ENCODE measurements at regions not wholly inside any gene's neighbourhood (a gene's known extent, or its start where the extent isn't known, plus 50 kb on each side); places are given as distances from the start of the nearest gene placed in this dataset.
"Not testable (repeated sequence)": the region's sequence is repeated elsewhere in the genome, so short reads cannot be mapped to it uniquely, and the experiment has no call there.

GRCh38 chr10:89992575-89992974 lies 291.2 kb downstream of the KIF20B start:
- Histone ChIP-seq H3K4me3 (ENCODE audit: low read length in 2 of 2) (no peak overlapping the region), H3K9me3 (ENCODE audit: control insufficient read depth in 2 of 2, low read length in 2 of 2) (no peaks in the 10 kb centered on the region), H3K36me3 (ENCODE audit: control insufficient read depth in 2 of 2, insufficient read depth in 2 of 2, low read length in 2 of 2) (no peaks in the 10 kb centered on the region), H3K4me1 (ENCODE audit: control insufficient read depth in 2 of 2, insufficient read depth in 2 of 2, low read length in 2 of 2) (no peaks in the 10 kb centered on the region), H3K9ac (ENCODE audit: low read depth in 1 of 2, low read length in 2 of 2) (no peak overlapping the region), H3K27ac (ENCODE audit: low read depth in 2 of 2, low read length in 2 of 2) (no peak overlapping the region), H3K27me3 (ENCODE audit: control insufficient read depth in 2 of 2, insufficient read depth in 2 of 2, low read length in 2 of 2) (no peaks in the 10 kb centered on the region)

GRCh38 chr10:90007226-90007625 lies 305.8 kb downstream of the KIF20B start:
- Histone ChIP-seq H3K4me1 (ENCODE audit: control insufficient read depth in 2 of 2, insufficient read depth in 2 of 2, low read length in 2 of 2) (no peaks in the 10 kb centered on the region), H3K27ac (ENCODE audit: low read depth in 2 of 2, low read length in 2 of 2) (no peak overlapping the region), H3K4me3 (ENCODE audit: low read length in 2 of 2) (no peak overlapping the region), H3K9ac (ENCODE audit: low read depth in 1 of 2, low read length in 2 of 2) (no peak overlapping the region), H3K27me3 (ENCODE audit: control insufficient read depth in 2 of 2, insufficient read depth in 2 of 2, low read length in 2 of 2) (no peaks in the 10 kb centered on the region), H3K36me3 (ENCODE audit: control insufficient read depth in 2 of 2, insufficient read depth in 2 of 2, low read length in 2 of 2) (no peaks in the 10 kb centered on the region), H3K9me3 (ENCODE audit: control insufficient read depth in 2 of 2, low read length in 2 of 2) (no peaks in the 10 kb centered on the region)

GRCh38 chr10:90011281-90011680 lies 309.9 kb downstream of the KIF20B start:
- H3K4me3 ChIP-seq (ENCODE audit: low read length in 2 of 2); H3K4me1 ChIP-seq (ENCODE audit: control insufficient read depth in 2 of 2, insufficient read depth in 2 of 2, low read length in 2 of 2); H3K27me3 ChIP-seq (ENCODE audit: control insufficient read depth in 2 of 2, insufficient read depth in 2 of 2, low read length in 2 of 2); H3K9ac ChIP-seq (ENCODE audit: low read depth in 1 of 2, low read length in 2 of 2); H3K36me3 ChIP-seq (ENCODE audit: control insufficient read depth in 2 of 2, insufficient read depth in 2 of 2, low read length in 2 of 2); H3K27ac ChIP-seq (ENCODE audit: low read depth in 2 of 2, low read length in 2 of 2); H3K9me3 ChIP-seq (ENCODE audit: control insufficient read depth in 2 of 2, low read length in 2 of 2): not testable (repeated sequence)

- Histone ChIP-seq H3K9ac (ENCODE audit: low read depth in 1 of 2, low read length in 2 of 2) (no peak overlapping the region), H3K36me3 (ENCODE audit: control insufficient read depth in 2 of 2, insufficient read depth in 2 of 2, low read length in 2 of 2) (no peaks in the 10 kb centered on the region), H3K9me3 (ENCODE audit: control insufficient read depth in 2 of 2, low read length in 2 of 2) (no peaks in the 10 kb centered on the region), H3K27ac (ENCODE audit: low read depth in 2 of 2, low read length in 2 of 2) (no peak overlapping the region), H3K4me1 (ENCODE audit: control insufficient read depth in 2 of 2, insufficient read depth in 2 of 2, low read length in 2 of 2) (no peaks in the 10 kb centered on the region), H3K4me3 (ENCODE audit: low read length in 2 of 2) (no peak overlapping the region), H3K27me3 (ENCODE audit: control insufficient read depth in 2 of 2, insufficient read depth in 2 of 2, low read length in 2 of 2) (no peaks in the 10 kb centered on the region)
These were observed 317.4 kb downstream of the KIF20B start for GRCh38 chr10:90018819-90019218.

GRCh38 chr10:90020506-90020905 lies 319.1 kb downstream of the KIF20B start:
- Histone ChIP-seq H3K27ac (ENCODE audit: low read depth in 2 of 2, low read length in 2 of 2) (no peak overlapping the region), H3K4me1 (ENCODE audit: control insufficient read depth in 2 of 2, insufficient read depth in 2 of 2, low read length in 2 of 2) (no peaks in the 10 kb centered on the region), H3K4me3 (ENCODE audit: low read length in 2 of 2) (no peak overlapping the region), H3K36me3 (ENCODE audit: control insufficient read depth in 2 of 2, insufficient read depth in 2 of 2, low read length in 2 of 2) (no peaks in the 10 kb centered on the region), H3K9me3 (ENCODE audit: control insufficient read depth in 2 of 2, low read length in 2 of 2) (no peaks in the 10 kb centered on the region), H3K9ac (ENCODE audit: low read depth in 1 of 2, low read length in 2 of 2) (no peak overlapping the region), H3K27me3 (ENCODE audit: control insufficient read depth in 2 of 2, insufficient read depth in 2 of 2, low read length in 2 of 2) (no peaks in the 10 kb centered on the region)

- Histone ChIP-seq H3K4me1 (ENCODE audit: control insufficient read depth in 2 of 2, insufficient read depth in 2 of 2, low read length in 2 of 2) (no peaks in the 10 kb centered on the region), H3K36me3 (ENCODE audit: control insufficient read depth in 2 of 2, insufficient read depth in 2 of 2, low read length in 2 of 2) (no peaks in the 10 kb centered on the region), H3K4me3 (ENCODE audit: low read length in 2 of 2) (no peak overlapping the region), H3K27ac (ENCODE audit: low read depth in 2 of 2, low read length in 2 of 2) (no peak overlapping the region), H3K9ac (ENCODE audit: low read depth in 1 of 2, low read length in 2 of 2) (no peak overlapping the region), H3K9me3 (ENCODE audit: control insufficient read depth in 2 of 2, low read length in 2 of 2) (no peaks in the 10 kb centered on the region), H3K27me3 (ENCODE audit: control insufficient read depth in 2 of 2, insufficient read depth in 2 of 2, low read length in 2 of 2) (no peaks in the 10 kb centered on the region)
These were observed 322.6 kb downstream of the KIF20B start for GRCh38 chr10:90023950-90024349.

- Histone ChIP-seq H3K4me1 (ENCODE audit: control insufficient read depth in 2 of 2, insufficient read depth in 2 of 2, low read length in 2 of 2) (no peaks in the 10 kb centered on the region), H3K9ac (ENCODE audit: low read depth in 1 of 2, low read length in 2 of 2) (no peak overlapping the region), H3K27me3 (ENCODE audit: control insufficient read depth in 2 of 2, insufficient read depth in 2 of 2, low read length in 2 of 2) (no peaks in the 10 kb centered on the region), H3K36me3 (ENCODE audit: control insufficient read depth in 2 of 2, insufficient read depth in 2 of 2, low read length in 2 of 2) (no peaks in the 10 kb centered on the region), H3K27ac (ENCODE audit: low read depth in 2 of 2, low read length in 2 of 2) (no peak overlapping the region), H3K4me3 (ENCODE audit: low read length in 2 of 2) (no peak overlapping the region), H3K9me3 (ENCODE audit: control insufficient read depth in 2 of 2, low read length in 2 of 2) (no peaks in the 10 kb centered on the region)
These were observed 326.9 kb downstream of the KIF20B start for GRCh38 chr10:90028312-90028711.

GRCh38 chr10:90031776-90032175 lies 330.4 kb downstream of the KIF20B start:
- H3K9ac ChIP-seq (ENCODE audit: low read depth in 1 of 2, low read length in 2 of 2): no peak overlapping the region
- no peak overlapping the region for H3K27ac ChIP-seq (ENCODE audit: low read depth in 2 of 2, low read length in 2 of 2)
- H3K4me1 ChIP-seq (ENCODE audit: control insufficient read depth in 2 of 2, insufficient read depth in 2 of 2, low read length in 2 of 2): no peaks in the 10 kb centered on the region
- no peaks in the 10 kb centered on the region for H3K36me3 ChIP-seq (ENCODE audit: control insufficient read depth in 2 of 2, insufficient read depth in 2 of 2, low read length in 2 of 2)
- no peaks in the 10 kb centered on the region for H3K9me3 ChIP-seq (ENCODE audit: control insufficient read depth in 2 of 2, low read length in 2 of 2)
- no peak overlapping the region for H3K4me3 ChIP-seq (ENCODE audit: low read length in 2 of 2)
- H3K27me3 ChIP-seq (ENCODE audit: control insufficient read depth in 2 of 2, insufficient read depth in 2 of 2, low read length in 2 of 2): no peaks in the 10 kb centered on the region

- Histone ChIP-seq H3K36me3 (ENCODE audit: control insufficient read depth in 2 of 2, insufficient read depth in 2 of 2, low read length in 2 of 2) (no peaks in the 10 kb centered on the region), H3K27me3 (ENCODE audit: control insufficient read depth in 2 of 2, insufficient read depth in 2 of 2, low read length in 2 of 2) (no peaks in the 10 kb centered on the region), H3K4me1 (ENCODE audit: control insufficient read depth in 2 of 2, insufficient read depth in 2 of 2, low read length in 2 of 2) (no peaks in the 10 kb centered on the region), H3K27ac (ENCODE audit: low read depth in 2 of 2, low read length in 2 of 2) (no peak overlapping the region), H3K9ac (ENCODE audit: low read depth in 1 of 2, low read length in 2 of 2) (no peak overlapping the region), H3K9me3 (ENCODE audit: control insufficient read depth in 2 of 2, low read length in 2 of 2) (no peaks in the 10 kb centered on the region), H3K4me3 (ENCODE audit: low read length in 2 of 2) (no peak overlapping the region)
These were observed 331.1 kb downstream of the KIF20B start for GRCh38 chr10:90032519-90032918.

GRCh38 chr10:90034862-90035261 lies 333.5 kb downstream of the KIF20B start:
- H3K9me3 ChIP-seq (ENCODE audit: control insufficient read depth in 2 of 2, low read length in 2 of 2); H3K4me3 ChIP-seq (ENCODE audit: low read length in 2 of 2); H3K27me3 ChIP-seq (ENCODE audit: control insufficient read depth in 2 of 2, insufficient read depth in 2 of 2, low read length in 2 of 2); H3K4me1 ChIP-seq (ENCODE audit: control insufficient read depth in 2 of 2, insufficient read depth in 2 of 2, low read length in 2 of 2); H3K27ac ChIP-seq (ENCODE audit: low read depth in 2 of 2, low read length in 2 of 2); H3K36me3 ChIP-seq (ENCODE audit: control insufficient read depth in 2 of 2, insufficient read depth in 2 of 2, low read length in 2 of 2); H3K9ac ChIP-seq (ENCODE audit: low read depth in 1 of 2, low read length in 2 of 2): not testable (repeated sequence)

- Histone ChIP-seq H3K27me3 (ENCODE audit: control insufficient read depth in 2 of 2, insufficient read depth in 2 of 2, low read length in 2 of 2) (no peaks in the 10 kb centered on the region), H3K4me3 (ENCODE audit: low read length in 2 of 2) (no peak overlapping the region), H3K4me1 (ENCODE audit: control insufficient read depth in 2 of 2, insufficient read depth in 2 of 2, low read length in 2 of 2) (no peaks in the 10 kb centered on the region), H3K36me3 (ENCODE audit: control insufficient read depth in 2 of 2, insufficient read depth in 2 of 2, low read length in 2 of 2) (no peaks in the 10 kb centered on the region), H3K27ac (ENCODE audit: low read depth in 2 of 2, low read length in 2 of 2) (no peak overlapping the region), H3K9ac (ENCODE audit: low read depth in 1 of 2, low read length in 2 of 2) (no peak overlapping the region), H3K9me3 (ENCODE audit: control insufficient read depth in 2 of 2, low read length in 2 of 2) (no peaks in the 10 kb centered on the region)
These were observed 340.2 kb downstream of the KIF20B start for GRCh38 chr10:90041585-90041984.
